Activated T-cell treated with anti-CD3 and anti-CD28 coated beads for 48 hours (primary cell): ENCODE measurements at regions not wholly inside any gene's neighbourhood (a gene's known extent, or its start where the extent isn't known, plus 50 kb on each side); places are given as distances from the start of the nearest gene placed in this dataset.
"Not testable (repeated sequence)": the region's sequence is repeated elsewhere in the genome, so short reads cannot be mapped to it uniquely, and the experiment has no call there.

ENCODE experiments used
- DNase-seq: peaks from one replicate; pipeline ENCODE4 v3.0.0-alpha.2; 2020; ENCODE audit warnings: low read depth

DNA sequence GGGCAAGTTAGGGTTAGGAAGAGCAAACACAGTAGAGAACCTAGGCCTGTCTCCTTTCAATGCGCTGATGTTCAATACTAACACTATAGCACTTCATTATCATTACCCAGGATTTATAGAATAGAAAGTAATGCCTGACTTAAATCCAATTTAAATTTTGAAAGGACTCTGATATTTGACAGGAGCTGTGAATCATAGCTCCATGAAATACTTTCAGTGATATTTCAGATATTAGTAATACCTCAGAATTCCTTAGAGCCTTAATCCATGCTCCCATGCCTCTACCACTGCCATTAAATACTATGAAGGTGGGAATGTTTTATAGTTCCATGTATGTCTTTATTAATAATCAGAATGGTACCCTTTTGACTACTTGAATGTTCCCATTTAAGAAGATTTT, 530.2 kb downstream of the BCKDHB start:
- no peak for DNase-seq

DNA sequence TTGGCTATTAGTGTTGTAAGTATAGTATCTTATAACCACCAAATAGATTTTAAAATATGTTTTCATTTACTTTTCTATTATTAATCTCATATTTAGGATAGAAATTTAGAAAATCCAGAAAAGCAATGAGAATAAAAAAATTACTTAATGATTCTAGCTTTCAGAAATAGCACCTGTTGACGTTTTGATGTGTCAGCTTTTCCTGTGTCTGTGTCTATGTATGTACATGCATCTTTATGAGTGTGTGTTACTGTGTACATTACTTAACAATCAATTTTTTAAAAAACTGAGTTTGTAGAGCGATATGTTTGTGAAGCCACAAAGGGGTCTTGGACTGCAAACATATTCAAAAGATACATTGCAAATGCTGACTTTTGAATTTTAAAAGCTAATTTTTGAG, 526.9 kb downstream of the BCKDHB start:
- no peak for DNase-seq

DNA sequence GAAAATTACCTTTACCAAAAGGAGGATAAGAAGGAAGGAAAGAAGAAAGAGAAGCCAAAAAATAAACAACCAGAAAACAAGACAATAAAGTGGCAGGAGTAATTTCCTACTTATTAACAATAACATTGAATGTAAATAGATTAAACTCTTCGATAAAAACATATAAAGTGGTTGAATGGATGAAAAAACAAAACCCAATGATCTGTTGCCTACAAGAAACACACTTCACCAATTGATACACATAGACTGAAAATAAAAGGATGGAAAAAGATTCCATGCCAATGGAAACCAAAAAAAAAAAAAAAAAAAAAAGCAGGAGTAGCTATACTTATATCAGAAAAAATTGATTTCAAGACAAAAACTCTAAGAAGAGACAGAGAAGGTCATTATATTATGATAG, 518.9 kb downstream of the BCKDHB start:
- no peak for DNase-seq

DNA sequence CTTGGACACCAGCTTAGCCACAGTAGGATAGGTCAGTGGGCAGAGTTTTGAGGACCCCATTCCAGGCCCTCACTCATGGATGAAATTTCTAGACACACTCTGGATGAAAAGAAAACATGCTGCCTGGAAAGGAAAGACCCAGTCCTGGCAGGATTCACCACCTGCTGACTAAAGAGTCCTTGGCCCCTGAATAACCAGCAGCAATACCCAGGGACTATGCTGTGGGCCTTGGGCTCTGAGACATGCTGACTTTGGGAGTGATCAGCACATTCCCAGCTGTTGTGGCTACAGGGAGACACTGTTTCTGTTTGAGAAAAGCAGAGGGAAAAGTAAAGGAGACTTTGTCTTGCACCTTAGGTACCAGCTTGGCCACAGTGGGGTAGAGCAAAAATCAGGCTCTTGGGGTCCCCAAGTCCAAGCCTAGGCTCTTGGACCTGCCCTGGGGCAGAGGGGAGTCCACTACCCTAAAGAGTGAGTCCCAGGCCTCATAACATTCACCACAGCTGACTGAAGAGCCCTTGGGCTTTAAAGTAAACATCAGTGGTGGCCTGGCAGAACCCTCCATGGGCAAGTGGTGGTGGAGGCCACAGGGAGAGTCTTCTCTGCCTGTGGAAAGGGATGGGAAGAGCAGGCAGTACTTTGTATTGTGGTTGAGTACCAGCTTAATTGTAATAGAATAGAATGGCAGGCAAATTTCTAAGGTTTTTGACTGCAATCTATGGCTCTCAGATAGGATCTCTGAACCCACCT, 516.8 kb downstream of the BCKDHB start:
- DNase-seq = no peak

DNA sequence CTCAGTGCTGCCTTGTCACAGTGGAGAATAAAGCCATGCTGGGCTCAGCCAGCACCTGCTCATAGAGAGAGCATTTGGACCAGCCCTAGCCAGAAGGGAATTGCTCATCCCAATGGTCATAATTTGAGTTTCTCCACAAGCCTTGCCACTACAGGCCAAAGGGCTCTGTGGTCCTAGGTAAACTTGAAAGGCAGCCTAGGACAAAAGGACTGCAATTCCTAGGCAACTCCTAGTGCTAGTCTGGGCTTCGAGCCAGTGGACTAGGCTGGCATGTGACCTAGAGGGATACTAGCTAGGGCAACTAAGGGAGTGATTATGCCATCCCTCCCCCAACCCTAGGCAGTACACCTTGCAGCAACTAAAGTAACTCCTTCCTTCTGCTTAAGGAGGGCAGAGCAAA, 516.2 kb downstream of the BCKDHB start:
- no peak for DNase-seq

DNA sequence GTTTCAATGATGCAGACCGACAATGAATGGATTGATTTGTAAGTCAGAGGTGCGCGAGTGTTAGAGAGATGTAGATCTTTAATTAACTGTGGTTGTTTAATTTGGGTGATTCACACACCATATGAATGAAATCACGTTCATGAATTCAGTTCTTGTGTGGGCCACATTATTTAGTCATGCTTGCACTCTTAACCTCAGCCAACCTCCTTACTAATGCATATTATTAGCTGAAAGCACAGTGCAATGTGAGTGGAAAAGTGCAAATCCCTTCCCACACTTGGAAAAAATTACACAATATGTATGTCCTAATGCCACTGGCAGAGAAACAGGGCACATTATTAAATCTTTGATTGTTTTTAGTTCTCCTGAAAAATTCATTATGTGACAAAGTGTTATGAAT, 512.5 kb downstream of the BCKDHB start:
- DNase-seq = no peak

DNA sequence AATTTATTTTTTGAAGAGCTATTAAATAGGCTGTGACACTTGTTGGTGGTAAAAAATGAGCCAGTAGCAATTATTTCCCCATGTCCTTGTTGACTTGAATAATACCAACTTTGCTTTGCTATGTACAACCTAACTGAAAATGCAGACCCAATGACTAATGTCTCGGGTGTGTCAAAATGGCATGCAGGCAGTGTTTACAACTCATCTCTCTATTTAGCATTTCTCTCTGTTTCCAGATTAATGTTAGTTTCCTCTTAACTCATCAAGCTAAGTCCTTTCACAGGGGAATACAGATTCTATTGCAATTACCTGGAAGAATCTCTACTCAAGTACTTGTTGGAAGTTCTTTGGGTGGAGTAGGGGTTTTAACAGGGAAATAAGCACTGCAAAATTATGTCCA, 504.4 kb downstream of the BCKDHB start:
- no peak for DNase-seq

DNA sequence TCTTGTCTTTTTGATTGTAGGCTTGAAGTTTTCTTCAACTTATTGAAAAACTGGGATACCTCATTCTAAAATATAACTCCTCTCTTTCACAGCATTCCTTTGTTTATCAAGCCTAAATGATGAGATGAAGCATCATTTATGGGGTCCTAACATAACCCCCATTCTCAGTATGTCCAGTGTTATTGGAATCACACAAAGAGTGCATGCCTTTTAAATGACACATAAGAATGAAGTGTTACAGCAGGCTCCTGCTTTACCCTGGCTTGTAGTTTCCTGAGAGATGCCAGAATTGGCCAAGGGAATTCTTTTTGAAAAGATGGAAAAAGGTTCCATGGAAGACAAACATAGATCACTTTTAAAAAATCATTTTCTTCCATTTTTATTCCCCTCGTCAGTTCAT, 502.4 kb downstream of the BCKDHB start:
- DNase-seq = no peak

DNA sequence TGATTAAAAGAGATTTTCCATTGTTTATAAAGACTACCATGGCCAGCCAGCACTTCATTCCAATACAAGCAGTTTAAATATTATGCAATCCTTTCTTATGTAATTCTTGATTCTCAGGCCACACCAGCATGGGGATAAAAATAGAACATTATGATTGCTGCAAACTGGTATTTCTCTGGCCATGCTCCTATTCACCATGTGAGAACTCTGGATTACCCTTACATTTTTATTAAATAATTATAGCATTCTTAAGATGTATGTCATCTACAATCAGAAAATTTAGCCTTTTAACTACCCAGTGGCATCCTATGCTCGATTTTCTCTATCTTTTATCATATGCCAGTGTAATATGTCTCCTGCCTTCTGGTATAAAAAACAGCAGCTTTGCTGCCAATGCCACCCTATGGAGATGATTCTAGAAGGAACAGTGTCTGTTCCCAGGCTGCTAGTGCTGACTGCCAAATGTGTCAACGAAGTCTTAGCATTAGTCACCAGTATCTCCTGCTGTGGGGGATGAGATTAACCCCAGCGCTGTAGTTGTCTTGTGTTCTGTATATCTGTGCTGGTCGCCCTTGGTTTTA, 501.4 kb downstream of the BCKDHB start:
- DNase-seq = no peak

DNA sequence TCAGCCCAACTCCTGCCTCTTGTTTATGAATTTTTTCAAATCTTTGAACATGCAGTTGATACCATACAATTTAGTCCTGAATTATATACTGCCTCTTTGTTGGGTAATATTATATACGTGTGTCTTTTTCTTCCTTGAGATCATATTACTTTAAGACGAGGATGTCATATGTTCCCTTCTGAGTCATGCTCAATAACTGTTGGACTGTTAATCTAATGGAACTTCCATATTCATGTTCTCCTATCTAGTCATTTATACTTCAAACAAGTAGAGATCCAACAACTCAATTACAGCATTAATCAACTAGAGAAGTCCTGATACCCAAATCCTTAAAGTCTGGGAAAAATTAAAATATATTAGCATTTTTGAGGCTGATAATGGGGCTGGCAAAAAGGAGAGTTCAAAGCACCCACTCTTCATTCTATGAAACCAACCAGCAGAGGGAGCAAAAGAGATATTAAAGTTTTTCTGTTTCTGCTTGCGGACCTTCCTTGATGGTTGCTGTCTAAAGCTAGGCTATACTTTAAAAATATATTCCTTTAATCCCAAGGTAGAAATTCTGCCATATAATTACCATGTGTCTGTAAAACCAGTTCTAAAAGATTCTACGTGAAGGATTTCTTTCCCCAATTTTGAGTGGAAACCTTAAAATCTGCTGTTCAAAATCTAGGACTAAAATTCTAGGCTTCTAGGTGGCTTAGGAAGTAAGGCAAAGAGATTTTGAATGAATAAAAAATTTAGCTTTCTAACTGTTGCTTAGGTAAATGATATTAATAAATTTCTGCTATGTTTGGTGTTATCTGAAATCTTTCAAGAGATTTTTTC, 498.9 kb downstream of the BCKDHB start:
- no peak for DNase-seq

DNA sequence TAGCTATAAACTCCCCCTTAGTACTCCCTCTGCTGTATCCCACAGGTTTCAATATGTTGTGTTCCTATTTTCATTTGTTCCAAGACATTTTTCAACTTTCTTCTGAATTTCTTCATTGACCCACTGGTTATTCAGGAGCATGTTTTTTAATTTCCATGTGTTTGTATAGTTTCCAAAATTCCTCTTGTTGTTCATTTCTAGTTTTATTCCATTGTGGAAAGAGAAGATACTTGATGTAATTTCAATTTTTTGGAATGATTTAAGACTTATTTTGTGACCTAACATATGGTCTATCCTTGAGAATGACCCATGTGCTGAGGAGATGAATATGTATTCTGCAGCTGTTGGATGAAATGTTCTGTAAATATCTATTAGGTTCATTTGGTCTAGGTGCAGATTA, 497.2 kb downstream of the BCKDHB start:
- no peak for DNase-seq

DNA sequence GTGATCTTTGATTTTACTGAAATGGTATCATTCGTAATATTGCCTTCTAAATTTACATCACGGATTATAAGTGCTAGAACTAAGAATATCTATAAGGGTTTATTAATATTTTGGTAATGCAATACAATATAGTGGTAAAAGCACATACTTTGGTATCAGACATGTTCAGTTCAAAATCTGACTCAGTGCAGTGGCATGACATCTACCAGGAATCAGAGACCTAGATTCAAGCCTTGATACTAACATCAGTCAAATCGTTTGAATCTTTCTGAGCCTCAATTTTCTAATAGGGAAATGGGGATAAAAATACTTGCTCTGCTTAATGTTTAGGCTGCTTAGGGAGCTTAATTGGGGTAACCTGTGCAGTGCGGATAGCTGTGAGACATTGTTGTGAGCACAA, 488.0 kb downstream of the BCKDHB start:
- no peak for DNase-seq

DNA sequence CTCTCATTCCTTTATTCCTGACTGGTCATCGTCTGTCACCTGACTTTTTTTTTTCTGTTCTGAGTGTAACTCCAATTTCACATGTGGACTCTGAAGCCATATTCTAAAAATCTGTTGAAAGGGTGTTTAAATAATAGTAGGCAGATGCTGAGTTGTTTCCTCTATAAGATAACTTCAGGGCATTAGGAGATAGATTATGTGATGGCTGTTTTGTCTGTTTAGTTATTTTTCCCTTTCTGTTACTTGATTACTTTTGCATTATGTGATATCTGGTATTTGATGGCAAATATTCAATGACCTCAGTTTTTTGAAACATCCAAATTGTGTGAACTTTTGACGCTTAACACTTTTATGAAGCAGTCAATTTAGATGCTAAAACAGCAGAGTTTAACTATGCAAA, 486.0 kb downstream of the BCKDHB start:
- no peak for DNase-seq

DNA sequence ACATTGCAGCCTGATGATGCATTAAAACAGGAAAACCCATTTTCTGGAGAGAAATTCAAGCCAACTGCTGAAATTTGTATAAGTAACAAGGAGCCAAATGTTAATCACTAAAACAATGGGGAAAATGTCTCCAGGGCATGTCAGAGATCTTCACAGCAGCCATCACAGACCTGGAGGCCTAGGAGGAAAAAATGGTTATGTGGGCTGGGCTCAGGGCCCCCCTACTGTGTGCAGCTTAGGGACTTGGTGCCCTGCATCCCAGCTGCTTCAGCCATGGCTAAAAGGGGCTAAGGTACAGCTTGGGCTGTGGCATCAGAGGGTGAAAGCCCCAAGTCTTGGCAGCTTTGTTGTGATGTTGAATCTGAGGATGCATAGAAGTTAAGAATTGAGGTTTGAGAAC, 479.8 kb downstream of the BCKDHB start:
- DNase-seq = no peak

DNA sequence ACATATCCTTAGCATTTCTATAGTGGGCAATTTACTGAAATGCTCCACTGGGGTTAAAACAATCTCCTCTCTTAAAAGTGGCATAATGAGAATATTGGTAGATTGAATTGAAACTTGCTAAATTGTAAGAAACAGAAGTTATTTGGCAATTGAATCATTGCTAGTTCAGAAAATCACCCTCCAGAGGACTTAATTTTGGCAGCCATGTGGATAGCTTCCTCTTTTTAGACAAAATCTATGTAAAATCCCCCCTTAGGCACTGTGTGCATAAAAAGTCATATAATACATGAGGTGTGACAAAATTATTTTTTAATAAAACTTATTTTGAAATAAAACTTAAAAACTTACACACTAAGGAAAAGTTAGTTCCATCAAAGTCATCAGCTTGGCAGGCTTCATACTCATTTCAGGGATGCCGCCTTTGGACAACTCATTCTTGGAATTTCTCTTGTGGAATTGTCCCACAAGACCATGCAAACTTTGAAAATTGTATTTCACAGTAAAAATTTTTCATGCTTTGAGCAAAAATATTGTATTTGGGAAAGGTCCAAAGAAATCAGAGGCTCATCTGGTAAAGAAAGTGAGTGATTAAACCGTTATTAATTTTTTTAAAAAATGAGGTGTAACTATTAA, 473.0 kb downstream of the BCKDHB start:
- DNase-seq = no peak

DNA sequence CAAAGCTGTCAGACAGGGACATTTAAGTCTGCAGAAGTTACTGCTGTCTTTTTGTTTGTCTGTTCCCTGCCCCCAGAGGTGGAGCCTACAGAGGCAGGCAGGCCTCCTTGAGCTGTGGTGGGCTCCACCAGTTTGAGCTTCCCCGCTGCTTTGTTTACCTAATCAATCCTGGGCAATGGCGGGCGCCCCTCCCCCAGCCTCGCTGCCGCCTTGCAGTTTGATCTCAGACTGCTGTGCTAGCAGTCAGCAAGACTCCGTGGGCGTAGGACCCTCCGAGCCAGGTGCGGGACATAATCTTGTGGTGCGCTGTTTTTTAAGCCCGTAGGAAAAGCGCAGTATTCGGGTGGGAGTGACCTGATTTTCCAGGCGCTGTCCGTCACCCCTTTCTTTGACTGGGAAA, 466.8 kb downstream of the BCKDHB start:
- not testable (repeated sequence) for DNase-seq

DNA sequence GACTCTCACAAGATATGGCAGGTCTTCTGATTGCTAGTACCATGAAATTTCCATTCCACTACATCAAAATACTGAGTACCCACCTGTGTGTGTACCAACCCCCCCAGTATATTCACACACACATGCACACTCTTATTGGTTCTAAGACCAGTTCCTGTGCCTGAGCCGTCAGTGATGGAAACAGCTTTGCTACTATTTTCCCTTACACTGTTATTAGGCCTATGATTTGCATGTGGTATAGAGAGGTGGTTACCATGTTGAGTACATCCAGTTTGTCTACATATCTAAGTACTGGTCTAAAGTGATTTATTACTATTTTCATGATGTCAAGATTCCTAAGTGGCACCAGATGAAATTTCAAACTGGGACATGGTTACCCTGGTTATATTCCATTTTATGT, 459.9 kb downstream of the BCKDHB start:
- no peak for DNase-seq

DNA sequence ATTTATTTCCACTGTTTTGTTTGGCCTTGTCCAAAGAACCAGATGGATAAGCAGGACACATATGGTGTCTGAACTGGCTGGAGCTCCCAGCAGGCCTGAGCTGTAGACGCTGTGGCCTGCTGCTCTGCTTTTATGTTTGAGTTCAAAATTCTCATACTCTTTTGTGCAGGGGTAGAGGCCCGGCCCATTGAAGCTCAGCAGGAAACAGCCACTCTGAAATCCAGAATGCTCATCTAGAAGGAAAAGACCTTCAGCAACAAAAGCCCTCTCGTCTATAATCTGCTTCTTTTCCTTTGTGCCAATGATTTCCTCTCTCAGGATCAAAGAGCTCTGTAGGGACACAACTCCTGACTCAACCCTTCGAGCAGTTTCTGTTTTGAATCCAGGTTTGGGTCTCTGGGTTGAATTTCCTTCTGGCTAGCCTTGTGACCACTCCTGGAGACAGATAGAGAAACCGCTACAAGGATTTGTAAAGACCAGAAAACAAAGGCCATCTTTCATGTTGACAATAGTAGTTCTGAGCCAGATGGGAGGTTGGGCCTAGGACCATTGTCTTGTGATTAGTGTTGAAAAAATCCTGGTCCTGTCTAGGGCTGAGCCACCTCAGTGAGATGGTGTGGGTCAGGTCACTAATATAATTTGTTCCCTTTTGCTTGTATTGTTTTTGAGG, 446.7 kb downstream of the BCKDHB start:
- DNase-seq = no peak

DNA sequence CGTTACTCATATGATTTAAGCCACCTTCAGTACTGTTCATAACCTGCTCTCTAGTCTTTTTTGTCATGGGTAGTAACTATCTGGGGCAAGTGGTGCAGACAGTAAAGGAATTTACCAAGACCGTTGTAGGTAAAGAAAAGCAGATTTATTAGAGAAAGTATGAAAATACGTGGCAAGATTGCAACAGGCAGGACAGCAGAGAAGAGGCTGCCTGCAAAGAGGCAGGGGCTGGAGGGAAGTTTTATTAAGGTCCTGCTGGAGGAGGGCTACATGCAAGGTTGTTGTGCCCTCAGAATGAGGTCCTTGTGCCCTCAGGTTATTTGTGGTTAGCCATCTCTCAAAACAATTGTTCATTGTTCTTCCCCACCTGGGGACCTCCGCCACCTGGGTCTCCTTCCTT, 444.3 kb downstream of the BCKDHB start:
- DNase-seq = no peak

DNA sequence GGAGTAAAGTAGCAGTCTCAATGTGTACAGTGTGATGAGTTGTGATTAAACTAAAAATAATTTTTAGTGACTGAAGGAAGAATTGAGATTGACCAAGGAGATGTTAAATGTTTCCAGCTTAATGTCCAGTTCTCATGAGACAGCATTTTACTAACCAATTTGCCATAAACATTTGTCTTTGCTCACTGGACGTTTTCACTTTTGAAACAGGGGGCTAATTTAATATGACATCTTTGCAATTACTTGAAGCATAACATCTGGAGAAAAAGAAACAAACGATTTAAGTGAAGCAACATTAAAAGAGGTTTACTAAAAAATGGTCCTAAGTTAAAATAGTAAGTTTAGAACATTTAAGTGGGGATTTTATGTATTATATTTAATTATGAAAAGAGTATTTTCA, 443.8 kb downstream of the BCKDHB start:
- DNase-seq = no peak

DNA sequence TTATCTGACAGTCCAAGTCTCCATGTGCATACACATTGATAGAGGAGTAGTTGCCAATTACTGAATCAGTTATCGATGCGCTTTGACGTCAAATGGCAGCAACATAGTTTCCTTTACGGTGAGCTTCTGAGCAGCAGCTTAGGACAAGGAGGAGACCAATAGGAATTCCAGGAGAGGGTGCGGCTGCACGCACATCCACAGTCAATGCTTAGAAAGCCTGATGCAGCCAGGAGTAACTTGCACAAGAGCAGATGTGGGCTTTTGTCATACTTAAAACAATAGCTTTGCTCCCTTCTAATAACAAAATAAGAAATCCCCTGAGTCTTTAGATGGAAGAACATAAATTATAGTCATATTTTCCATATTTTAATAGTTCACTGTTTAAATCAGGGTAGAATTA, 442.1 kb downstream of the BCKDHB start:
- DNase-seq = no peak

DNA sequence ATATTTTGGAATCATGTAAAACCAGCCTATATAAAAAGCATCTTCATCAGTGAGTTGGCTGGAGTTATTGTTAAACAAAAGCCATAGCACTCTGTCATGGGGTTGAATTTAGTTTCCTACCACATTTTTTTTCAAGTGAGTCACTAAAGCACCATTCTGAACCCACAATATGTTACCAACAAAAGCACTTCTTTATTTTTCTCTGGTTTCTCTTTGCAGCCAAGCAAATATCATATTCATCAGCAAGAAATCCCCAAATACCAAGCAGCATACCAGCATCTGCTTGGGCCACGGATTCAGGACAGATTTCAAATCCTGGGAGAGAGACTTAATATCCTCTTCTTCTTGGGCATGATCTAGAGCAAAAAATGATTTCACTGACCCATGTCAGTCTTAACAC, 441.4 kb downstream of the BCKDHB start:
- DNase-seq = no peak
